Calu3 (cell line): ENCODE measurements at regions not wholly inside any gene's neighbourhood (a gene's known extent, or its start where the extent isn't known, plus 50 kb on each side); places are given as distances from the start of the nearest gene placed in this dataset.

Source experiments
- BruUV-seq: library from RNA; stranded (reverse); fragments of 400-500 nt; replicated peaks from 2 replicates; lab custom pipeline; 2021; lab: Mats Ljungman, UMichigan
- CTCF ChIA-PET: fragments of 300-600 bp; sonication (Branson Sonifier 250); formaldehyde crosslinking; loops from one replicate; lab custom pipeline; 2022; ENCODE audit warnings: antibody characterized with exemption; lab: Charles Lee
- DNase-seq: peaks from one replicate; pipeline ENCODE4 v3.0.0; 2022
- H3K27ac Mint-ChIP-seq: one replicate; pipeline ENCODE4 v1.8.0; 2022; ENCODE audit warnings: mixed read lengths; ENCODE audit not compliant: unreplicated experiment
- H3K27me3 Mint-ChIP-seq: one replicate; pipeline ENCODE4 v1.8.0; 2022; ENCODE audit warnings: mixed read lengths; ENCODE audit not compliant: unreplicated experiment
- H3K36me3 Mint-ChIP-seq: one replicate; pipeline ENCODE4 v1.8.0; 2022; ENCODE audit warnings: mild to moderate bottlenecking, moderate library complexity, mixed read lengths; ENCODE audit not compliant: insufficient read depth, unreplicated experiment
- H3K4me1 Mint-ChIP-seq: one replicate; pipeline ENCODE4 v1.8.0; 2022; ENCODE audit warnings: mild to moderate bottlenecking, low read depth, mixed read lengths; ENCODE audit not compliant: unreplicated experiment
- H3K4me3 Mint-ChIP-seq: one replicate; pipeline ENCODE4 v1.8.0; 2022; ENCODE audit warnings: mild to moderate bottlenecking, low read depth, moderate library complexity, mixed read lengths; ENCODE audit not compliant: unreplicated experiment
- H3K9me3 Mint-ChIP-seq: one replicate; pipeline ENCODE4 v1.8.0; 2022; ENCODE audit warnings: low read depth, mixed read lengths; ENCODE audit not compliant: unreplicated experiment
- CTCF ChIP-seq: fragments of 200-600 bp; IDR thresholded peaks from one replicate; pipeline ENCODE4 v1.8.0; 2022; ENCODE audit warnings: antibody characterized with exemption; ENCODE audit not compliant: unreplicated experiment
- intact Hi-C: fragments of 100-400 bp; cut with micrococcal nuclease; formaldehyde crosslinking; loops from one replicate; pipeline ENCODE4 v1.10.0; 2022; ENCODE audit not compliant: unreplicated experiment

GRCh38 chr15:92541291-92542200, 114.0 kb downstream of the FAM174B start:
- Mint-ChIP-seq H3K4me3 (no peak overlapping the region), H3K27ac (no peak overlapping the region), H3K36me3 (no peaks in the 10 kb centered on the region), H3K4me1 (no peaks in the 10 kb centered on the region), H3K27me3 (peaks cover 37% of the 10 kb centered on the region), H3K9me3 (no peaks in the 10 kb centered on the region)
- CTCF ChIA-PET = interaction anchor here (0.6 kb wide), 1 partner anchor 535 kb away, joined by 5 read pairs; no protein-coding TSS in a partner anchor
- BruUV-seq = no TSS peak
- intact Hi-C loops = no loop called here
- TF ChIP-seq CTCF = no peak
- DNase-seq = no peak

GRCh38 chr15:92538115-92538514, 117.5 kb downstream of the FAM174B start:
- intact Hi-C loops = no loop called here
- no peak for TF ChIP-seq CTCF
- Mint-ChIP-seq H3K36me3 (no peaks in the 10 kb centered on the region), H3K4me3 (no peak overlapping the region), H3K27me3 (peaks cover 44% of the 10 kb centered on the region), H3K4me1 (no peaks in the 10 kb centered on the region), H3K9me3 (peaks cover 8% of the 10 kb centered on the region), H3K27ac (no peak overlapping the region)
- CTCF ChIA-PET = interaction anchor here (0.6 kb wide), 1 partner anchor 1587 kb away, joined by 4 read pairs; no protein-coding TSS in a partner anchor
- no TSS peak for BruUV-seq
- no peak for DNase-seq

- no TSS peak for BruUV-seq
- H3K9me3 Mint-ChIP-seq = peaks cover 8% of the 10 kb centered on the region
- DNase-seq = no peak
- CTCF ChIA-PET = no interaction called here
- H3K27ac Mint-ChIP-seq = no peak overlapping the region
- no peak overlapping the region for H3K4me3 Mint-ChIP-seq
- H3K27me3 Mint-ChIP-seq = peaks cover 84% of the 10 kb centered on the region
- intact Hi-C loops = no loop called here
- TF ChIP-seq CTCF = no peak
- H3K4me1 Mint-ChIP-seq = no peaks in the 10 kb centered on the region
- no peaks in the 10 kb centered on the region for H3K36me3 Mint-ChIP-seq
Measured at GRCh38 chr15:92533298-92533697, 122.3 kb downstream of the FAM174B start.

- Mint-ChIP-seq H3K27ac (no peak overlapping the region), H3K27me3 (peaks cover 80% of the 10 kb centered on the region), H3K4me3 (no peak overlapping the region), H3K4me1 (no peaks in the 10 kb centered on the region), H3K36me3 (no peaks in the 10 kb centered on the region), H3K9me3 (peaks cover 8% of the 10 kb centered on the region)
- no peak for TF ChIP-seq CTCF
- no peak for DNase-seq
- BruUV-seq = no TSS peak
- intact Hi-C loops = no loop called here
- CTCF ChIA-PET = interaction anchor here (0.7 kb wide), 1 partner anchor 161 kb away, joined by 6 read pairs; no protein-coding TSS in a partner anchor
Measured at GRCh38 chr15:92531406-92531805, 124.2 kb downstream of the FAM174B start.
